Panc1 (cell line): ENCODE measurements at regions not wholly inside any gene's neighbourhood (a gene's known extent, or its start where the extent isn't known, plus 50 kb on each side); places are given as distances from the start of the nearest gene placed in this dataset.

Experiments used
- ATAC-seq: fragments of 200-7000 bp; cut with Tn5 transposase; 2 replicates; pipeline ENCODE4 v1.9.1; 2020; ENCODE audit warnings: mild to moderate bottlenecking, moderate library complexity
- BruUV-seq: library from RNA; stranded (reverse); fragments of 400-500 nt; replicated peaks from 2 replicates; lab custom pipeline; 2021; lab: Mats Ljungman, UMichigan
- CTCF ChIA-PET: fragments of 300-600 bp; sonication (Branson Sonifier 250); formaldehyde crosslinking; loops from one replicate; lab custom pipeline; 2022; ENCODE audit warnings: antibody characterized with exemption; lab: Charles Lee
- POLR2A ChIA-PET: fragments of 300-600 bp; sonication (Branson Sonifier 250); formaldehyde crosslinking; loops from one replicate; lab custom pipeline; 2022; ENCODE audit warnings: antibody characterized with exemption; lab: Charles Lee
- DNase-seq: peaks from one replicate; pipeline ENCODE4 v3.0.0-alpha.2; 2010; ENCODE audit warnings: low read depth, low spot score
- H3K27ac ChIP-seq: 2 replicates; pipeline ENCODE4 v1.5.1; 2011; ENCODE audit warnings: mild to moderate bottlenecking, low read length, inconsistent platforms
- H3K27me3 ChIP-seq: fragments of 200-500 bp; sonication (Bioruptor generic); 2 replicates; pipeline ENCODE4 v1.6.0; 2014; ENCODE audit warnings: low read length, inconsistent platforms; ENCODE audit not compliant: control insufficient read depth, insufficient read depth
- H3K36me3 ChIP-seq: fragments of 200-500 bp; sonication (Bioruptor generic); 2 replicates; pipeline ENCODE4 v1.5.1; 2014; ENCODE audit warnings: inconsistent platforms, mild to moderate bottlenecking, low read length, moderate library complexity; ENCODE audit not compliant: control insufficient read depth, insufficient read depth
- H3K4me1 ChIP-seq: 2 replicates; pipeline ENCODE4 v1.5.1; 2011; ENCODE audit warnings: inconsistent platforms, mild to moderate bottlenecking, low read length, moderate library complexity; ENCODE audit not compliant: control insufficient read depth, insufficient read depth
- H3K4me3 ChIP-seq, 2 experiments: 2 replicates each; pipeline ENCODE4 v1.5.1; 2011 to 2012; ENCODE audit warnings: low read depth in 2 of 2, low read length in 2 of 2, mild to moderate bottlenecking in 2 of 2, inconsistent platforms in 1 of 2, moderate library complexity in 1 of 2
- H3K9me3 ChIP-seq: fragments of 200-500 bp; sonication (Bioruptor generic); 2 replicates; pipeline ENCODE4 v1.5.1; 2014; ENCODE audit warnings: low read depth, mild to moderate bottlenecking, inconsistent platforms, low read length, moderate library complexity; ENCODE audit not compliant: control insufficient read depth, insufficient read depth
- POLR2AphosphoS5 ChIP-seq: IDR thresholded peaks from 2 replicates; pipeline ENCODE4 v1.6.1; 2012; ENCODE audit warnings: mild to moderate bottlenecking, low read depth, low read length, moderate library complexity
- SIN3A ChIP-seq: IDR thresholded peaks from 2 replicates; pipeline ENCODE4 v1.6.1; 2012; ENCODE audit warnings: low read depth, mild to moderate bottlenecking, low read length, moderate library complexity, borderline replicate concordance; ENCODE audit not compliant: insufficient read depth
- TCF7L2 ChIP-seq: IDR thresholded peaks from 2 replicates; pipeline ENCODE4 v1.6.1; 2011; ENCODE audit warnings: mild to moderate bottlenecking, low read depth, low read length, inconsistent platforms
- in situ Hi-C: cut with HindIII; loops from 2 replicates; pipeline ENCODE4 v1.10.0; 2016; ENCODE audit warnings: low sequenced_read_pairs, low pct_unique_long_range_greater_than_20kb
- intact Hi-C: fragments of 100-400 bp; cut with micrococcal nuclease; formaldehyde crosslinking; loops from one replicate; pipeline ENCODE4 v1.10.0; 2022; ENCODE audit not compliant: unreplicated experiment
- TF ChIP-seq, protein P1 (sequence below), 2 experiments: IDR thresholded peaks; 2 replicates each; pipeline ENCODE4 v1.6.1; 2011 to 2012; ENCODE audit warnings: low read depth in 2 of 2, control low read depth in 1 of 2, low read length in 1 of 2, mild to moderate bottlenecking in 1 of 2, moderate library complexity in 1 of 2; ENCODE audit not compliant: insufficient read depth in 1 of 2
- TF ChIP-seq, protein P2 (sequence below): fragments of 450-650 bp; IDR thresholded peaks from 2 replicates; pipeline ENCODE4 v1.5.1; 2017; ENCODE audit warnings: mild to moderate bottlenecking

DNA sequence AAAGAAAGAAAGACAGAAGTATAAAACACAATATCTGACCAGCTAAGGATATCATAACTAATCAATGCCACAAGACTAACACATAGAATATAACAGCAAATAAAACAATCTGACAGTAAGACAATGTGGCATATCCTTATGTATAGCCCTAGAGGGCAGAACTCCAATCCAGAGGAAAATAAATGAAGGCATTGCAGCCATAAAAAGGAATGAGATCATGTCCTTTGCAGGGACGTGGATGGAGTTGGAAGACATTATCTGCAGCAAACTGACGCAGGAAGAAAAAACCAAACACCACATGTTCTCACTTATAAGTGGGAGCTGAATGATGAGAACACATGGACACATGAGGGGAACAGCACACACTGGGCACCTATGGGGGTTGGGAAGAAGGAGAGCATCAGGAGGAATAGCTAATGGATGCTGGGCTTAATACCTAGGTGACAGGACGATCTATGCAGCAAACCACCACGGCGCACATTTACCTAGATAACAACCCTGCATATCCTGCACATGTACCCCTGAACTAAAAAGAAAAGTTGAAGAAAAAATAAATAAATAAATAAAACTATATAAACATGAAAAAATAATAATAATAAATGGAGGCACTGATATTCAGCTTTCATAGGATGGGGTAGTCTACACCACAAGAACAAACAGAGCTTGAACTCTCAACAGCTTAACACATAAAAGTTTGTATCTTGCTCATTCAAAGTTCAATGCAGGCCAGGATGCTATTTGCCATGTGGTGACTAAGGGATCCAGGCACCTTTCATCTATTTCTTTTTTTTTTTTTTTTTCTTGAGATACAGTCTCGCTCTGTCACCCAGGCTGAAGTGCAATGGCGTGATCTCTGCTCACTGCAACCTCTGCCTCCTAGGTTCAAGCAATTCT lies 66.1 kb upstream of the KAT6B start:
- no peaks in the 10 kb centered on the region for H3K4me1 ChIP-seq
- TF ChIP-seq, protein P1, sequence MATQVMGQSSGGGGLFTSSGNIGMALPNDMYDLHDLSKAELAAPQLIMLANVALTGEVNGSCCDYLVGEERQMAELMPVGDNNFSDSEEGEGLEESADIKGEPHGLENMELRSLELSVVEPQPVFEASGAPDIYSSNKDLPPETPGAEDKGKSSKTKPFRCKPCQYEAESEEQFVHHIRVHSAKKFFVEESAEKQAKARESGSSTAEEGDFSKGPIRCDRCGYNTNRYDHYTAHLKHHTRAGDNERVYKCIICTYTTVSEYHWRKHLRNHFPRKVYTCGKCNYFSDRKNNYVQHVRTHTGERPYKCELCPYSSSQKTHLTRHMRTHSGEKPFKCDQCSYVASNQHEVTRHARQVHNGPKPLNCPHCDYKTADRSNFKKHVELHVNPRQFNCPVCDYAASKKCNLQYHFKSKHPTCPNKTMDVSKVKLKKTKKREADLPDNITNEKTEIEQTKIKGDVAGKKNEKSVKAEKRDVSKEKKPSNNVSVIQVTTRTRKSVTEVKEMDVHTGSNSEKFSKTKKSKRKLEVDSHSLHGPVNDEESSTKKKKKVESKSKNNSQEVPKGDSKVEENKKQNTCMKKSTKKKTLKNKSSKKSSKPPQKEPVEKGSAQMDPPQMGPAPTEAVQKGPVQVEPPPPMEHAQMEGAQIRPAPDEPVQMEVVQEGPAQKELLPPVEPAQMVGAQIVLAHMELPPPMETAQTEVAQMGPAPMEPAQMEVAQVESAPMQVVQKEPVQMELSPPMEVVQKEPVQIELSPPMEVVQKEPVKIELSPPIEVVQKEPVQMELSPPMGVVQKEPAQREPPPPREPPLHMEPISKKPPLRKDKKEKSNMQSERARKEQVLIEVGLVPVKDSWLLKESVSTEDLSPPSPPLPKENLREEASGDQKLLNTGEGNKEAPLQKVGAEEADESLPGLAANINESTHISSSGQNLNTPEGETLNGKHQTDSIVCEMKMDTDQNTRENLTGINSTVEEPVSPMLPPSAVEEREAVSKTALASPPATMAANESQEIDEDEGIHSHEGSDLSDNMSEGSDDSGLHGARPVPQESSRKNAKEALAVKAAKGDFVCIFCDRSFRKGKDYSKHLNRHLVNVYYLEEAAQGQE (IDR thresholded peaks at IDR 0.05; ENCODE audit: insufficient read depth in 1 of 2, low read depth in 2 of 2, low read length in 1 of 2), result no peak
- no peak for TF ChIP-seq POLR2AphosphoS5
- no peak for TF ChIP-seq TCF7L2
- TF ChIP-seq SIN3A, result no peak
- TF ChIP-seq, protein P2, sequence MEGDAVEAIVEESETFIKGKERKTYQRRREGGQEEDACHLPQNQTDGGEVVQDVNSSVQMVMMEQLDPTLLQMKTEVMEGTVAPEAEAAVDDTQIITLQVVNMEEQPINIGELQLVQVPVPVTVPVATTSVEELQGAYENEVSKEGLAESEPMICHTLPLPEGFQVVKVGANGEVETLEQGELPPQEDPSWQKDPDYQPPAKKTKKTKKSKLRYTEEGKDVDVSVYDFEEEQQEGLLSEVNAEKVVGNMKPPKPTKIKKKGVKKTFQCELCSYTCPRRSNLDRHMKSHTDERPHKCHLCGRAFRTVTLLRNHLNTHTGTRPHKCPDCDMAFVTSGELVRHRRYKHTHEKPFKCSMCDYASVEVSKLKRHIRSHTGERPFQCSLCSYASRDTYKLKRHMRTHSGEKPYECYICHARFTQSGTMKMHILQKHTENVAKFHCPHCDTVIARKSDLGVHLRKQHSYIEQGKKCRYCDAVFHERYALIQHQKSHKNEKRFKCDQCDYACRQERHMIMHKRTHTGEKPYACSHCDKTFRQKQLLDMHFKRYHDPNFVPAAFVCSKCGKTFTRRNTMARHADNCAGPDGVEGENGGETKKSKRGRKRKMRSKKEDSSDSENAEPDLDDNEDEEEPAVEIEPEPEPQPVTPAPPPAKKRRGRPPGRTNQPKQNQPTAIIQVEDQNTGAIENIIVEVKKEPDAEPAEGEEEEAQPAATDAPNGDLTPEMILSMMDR, result no peak
- in situ Hi-C loops (no loop called here), intact Hi-C loops (no loop called here)
- no peak overlapping the region for H3K4me3 ChIP-seq
- no peaks in the 10 kb centered on the region for H3K27me3 ChIP-seq
- ChIA-PET POLR2A (interaction anchor here (0.7 kb wide), 1 partner anchor 27 kb away, joined by 10 read pairs; no protein-coding TSS in a partner anchor), CTCF (no interaction called here)
- BruUV-seq, result no TSS peak
- H3K9me3 ChIP-seq, result no peaks in the 10 kb centered on the region
- no peaks in the 10 kb centered on the region for H3K36me3 ChIP-seq
- DNase-seq (no peak), ATAC-seq (no peak)
- H3K27ac ChIP-seq, result no peak overlapping the region

DNA sequence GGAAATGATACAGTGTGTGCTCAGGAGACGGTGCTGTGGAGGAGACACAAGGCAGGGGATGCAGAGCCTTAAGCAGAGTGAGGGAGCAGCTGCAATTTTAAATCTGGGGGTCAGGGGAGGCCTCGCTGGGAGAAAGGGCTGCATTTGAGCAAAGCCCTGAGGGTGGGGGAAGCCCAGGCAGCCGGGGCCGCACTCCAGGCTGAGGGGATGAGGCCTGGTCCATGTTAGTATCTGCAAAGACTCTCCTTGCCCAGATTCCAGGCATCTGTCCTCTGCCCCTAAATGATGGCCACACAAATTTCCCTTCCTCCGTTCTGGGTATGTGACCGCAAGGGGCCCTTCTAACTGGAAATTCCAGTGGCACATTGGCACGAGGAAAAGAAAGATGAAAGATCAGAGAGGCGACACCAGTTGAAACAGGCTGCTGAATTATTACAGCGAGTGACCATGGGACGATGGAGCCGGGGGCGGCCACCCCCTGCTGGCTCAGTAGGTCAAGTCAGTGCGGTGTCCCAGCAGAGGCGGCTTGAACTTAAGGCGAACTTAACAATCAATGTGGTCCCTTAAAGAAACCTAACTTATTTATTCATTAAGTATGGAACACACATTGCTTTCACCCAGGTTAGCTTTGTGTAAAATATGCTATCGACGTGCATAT lies 62.3 kb upstream of the KAT6B start:
- CTCF ChIA-PET, result no interaction called here
- in situ Hi-C loops (no loop called here), intact Hi-C loops (no loop called here)
- H3K36me3 ChIP-seq, result no peaks in the 10 kb centered on the region
- no peak for TF ChIP-seq SIN3A
- TF ChIP-seq, protein P2, result no peak
- TF ChIP-seq TCF7L2, result no peak
- no peak for TF ChIP-seq POLR2AphosphoS5
- TF ChIP-seq, protein P1 (IDR thresholded peaks at IDR 0.05; ENCODE audit: insufficient read depth in 1 of 2, low read depth in 2 of 2, low read length in 1 of 2), result no peak
- H3K4me1 ChIP-seq, result no peaks in the 10 kb centered on the region
- DNase-seq (no peak), ATAC-seq (no peak)
- H3K27ac ChIP-seq, result no peak overlapping the region
- no peaks in the 10 kb centered on the region for H3K27me3 ChIP-seq
- no TSS peak for BruUV-seq
- H3K4me3 ChIP-seq, result no peak overlapping the region
- POLR2A ChIA-PET, result no interaction called here
- H3K9me3 ChIP-seq, result no peaks in the 10 kb centered on the region
